ENCODE measurements at regions not wholly inside any gene's neighbourhood (a gene's known extent, or its start where the extent isn't known, plus 50 kb on each side); places are given as distances from the start of the nearest gene placed in this dataset.

- intact Hi-C loops (cut with DNase I; ENCODE audit: low total_unique reads) = no loop called here
- TF ChIP-seq POLR2AphosphoS5 (IDR thresholded peaks at IDR 0.05) = no peak
- no peak for TF ChIP-seq CTCF (IDR thresholded peaks at IDR 0.05)
- no peak for TF ChIP-seq POLR2A (IDR thresholded peaks at IDR 0.05)
- H3K9me3 ChIP-seq = no peaks in the 10 kb centered on the region
- no peak overlapping the region for H3K4me3 ChIP-seq
- H3K4me1 ChIP-seq = no peaks in the 10 kb centered on the region
- H3K27me3 ChIP-seq = no peaks in the 10 kb centered on the region
- no peak for DNase-seq (ENCODE audit: low spot score in 2 of 2)
- H3K36me3 ChIP-seq = no peaks in the 10 kb centered on the region
- no peak overlapping the region for H3K27ac ChIP-seq
Observed at GRCh38 chr1:190578017-190578416, 100.4 kb upstream of the BRINP3 start.

DNA sequence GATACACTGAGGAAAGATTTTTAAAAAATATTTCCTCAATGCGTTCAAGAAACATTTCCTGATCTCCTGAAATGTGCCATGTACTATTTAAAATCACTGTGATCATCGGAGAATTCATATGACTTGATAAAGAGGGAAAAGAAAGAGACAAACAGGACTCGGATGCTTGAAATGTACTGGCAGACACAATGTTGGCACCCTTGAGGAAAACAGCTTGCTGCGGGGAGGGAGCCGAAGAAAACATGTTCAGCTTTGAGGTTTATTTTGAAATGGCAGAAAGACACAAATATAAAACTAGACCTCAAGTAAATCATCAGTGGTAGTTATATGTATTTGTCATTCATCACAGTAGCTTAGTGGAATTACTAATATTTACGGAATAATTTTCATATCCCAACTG, 100.9 kb upstream of the BRINP3 start:
- Histone ChIP-seq H3K4me3 (no peak overlapping the region), H3K9me3 (no peaks in the 10 kb centered on the region), H3K27me3 (no peaks in the 10 kb centered on the region), H3K36me3 (no peaks in the 10 kb centered on the region), H3K27ac (no peak overlapping the region), H3K4me1 (no peaks in the 10 kb centered on the region)
- no peak for TF ChIP-seq CTCF (IDR thresholded peaks at IDR 0.05)
- TF ChIP-seq POLR2AphosphoS5 (IDR thresholded peaks at IDR 0.05) = no peak
- no peak for TF ChIP-seq POLR2A (IDR thresholded peaks at IDR 0.05)
- intact Hi-C loops (cut with DNase I; ENCODE audit: low total_unique reads) = no loop called here
- no peak for DNase-seq (ENCODE audit: low spot score in 2 of 2)

DNA sequence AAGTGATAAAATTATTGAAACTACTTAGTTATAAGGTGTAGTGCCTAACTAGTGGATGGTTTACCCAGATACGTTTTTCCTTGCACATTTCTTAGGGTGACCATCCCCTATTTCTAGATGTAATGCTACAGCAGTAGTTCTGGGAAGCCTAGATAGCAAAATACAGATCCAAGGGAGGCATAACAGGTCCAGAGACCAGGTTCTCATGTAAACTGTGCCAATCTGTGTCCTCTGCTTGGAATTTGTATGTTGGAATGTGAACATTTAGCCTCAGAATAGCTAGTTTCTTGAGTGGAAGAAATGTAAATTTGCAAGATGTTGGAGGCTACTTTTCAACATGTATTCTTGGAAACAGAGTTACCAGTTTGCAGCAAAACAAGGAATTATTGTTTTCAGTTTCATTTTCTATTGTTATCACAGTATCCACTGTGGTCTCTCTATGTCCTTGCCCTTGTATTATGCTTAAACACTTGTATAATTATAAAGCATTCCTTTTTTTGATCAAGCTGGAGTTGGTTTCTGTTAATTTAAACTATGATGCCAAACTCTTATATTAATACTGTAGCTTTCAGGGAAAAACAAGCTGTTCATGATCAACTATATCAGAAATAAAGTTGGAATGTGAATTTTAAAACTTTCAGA, 102.0 kb upstream of the BRINP3 start:
- H3K27ac ChIP-seq = no peak overlapping the region
- intact Hi-C loops (cut with DNase I; ENCODE audit: low total_unique reads) = no loop called here

DNA sequence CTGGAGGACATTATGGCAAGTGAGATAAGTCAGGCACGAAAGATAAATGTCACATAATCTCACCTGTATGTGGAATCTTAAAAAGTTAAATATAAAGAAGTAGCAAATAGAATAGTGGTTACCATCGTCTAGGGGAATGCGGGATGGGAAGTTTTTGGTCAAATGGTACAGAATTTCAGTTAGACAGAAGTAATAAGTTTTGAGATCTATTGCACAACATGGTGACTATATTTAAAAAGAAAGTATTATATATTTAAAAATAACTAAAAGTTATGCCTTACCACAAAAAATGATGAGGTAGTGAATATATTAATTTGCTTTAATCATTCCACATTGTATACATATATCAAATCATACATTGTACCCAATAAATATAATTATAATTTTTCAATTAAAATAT, 106.2 kb upstream of the BRINP3 start:
- no peak for DNase-seq (ENCODE audit: low spot score in 2 of 2)
- Histone ChIP-seq H3K27me3 (no peaks in the 10 kb centered on the region), H3K36me3 (no peaks in the 10 kb centered on the region), H3K27ac (no peak overlapping the region), H3K9me3 (no peaks in the 10 kb centered on the region), H3K4me1 (no peaks in the 10 kb centered on the region), H3K4me3 (no peak overlapping the region)
- intact Hi-C loops (cut with DNase I; ENCODE audit: low total_unique reads) = no loop called here
- no peak for TF ChIP-seq POLR2AphosphoS5 (IDR thresholded peaks at IDR 0.05)
- TF ChIP-seq CTCF (IDR thresholded peaks at IDR 0.05) = no peak
- TF ChIP-seq POLR2A (IDR thresholded peaks at IDR 0.05) = no peak

More for the DNA sequence above, 102.0 kb upstream of the BRINP3 start:
- no peak for DNase-seq (ENCODE audit: low spot score in 2 of 2)
- Histone ChIP-seq H3K9me3 (no peaks in the 10 kb centered on the region), H3K27me3 (no peaks in the 10 kb centered on the region), H3K36me3 (no peaks in the 10 kb centered on the region), H3K4me3 (no peak overlapping the region), H3K4me1 (no peaks in the 10 kb centered on the region)
- TF ChIP-seq POLR2A (IDR thresholded peaks at IDR 0.05) = no peak
- TF ChIP-seq POLR2AphosphoS5 (IDR thresholded peaks at IDR 0.05) = no peak
- no peak for TF ChIP-seq CTCF (IDR thresholded peaks at IDR 0.05)

GRCh38 chr1:190588424-190588823, 110.8 kb upstream of the BRINP3 start:
- DNase-seq (ENCODE audit: low spot score in 2 of 2) = no peak
- no peaks in the 10 kb centered on the region for H3K36me3 ChIP-seq
- no peaks in the 10 kb centered on the region for H3K4me1 ChIP-seq
- no peak for TF ChIP-seq CTCF (IDR thresholded peaks at IDR 0.05)
- no peak for TF ChIP-seq POLR2A (IDR thresholded peaks at IDR 0.05)
- H3K27ac ChIP-seq = no peak overlapping the region
- no peaks in the 10 kb centered on the region for H3K9me3 ChIP-seq
- no peaks in the 10 kb centered on the region for H3K27me3 ChIP-seq
- intact Hi-C loops (cut with DNase I; ENCODE audit: low total_unique reads) = no loop called here
- H3K4me3 ChIP-seq = no peak overlapping the region
